NCI-H2171 (cell line): ENCODE measurements at regions not wholly inside any gene's neighbourhood (a gene's known extent, or its start where the extent isn't known, plus 50 kb on each side); places are given as distances from the start of the nearest gene placed in this dataset.
"Not testable (repeated sequence)": the region's sequence is repeated elsewhere in the genome, so short reads cannot be mapped to it uniquely, and the experiment has no call there.

Experiments used
- DNase-seq: peaks from one replicate; lab custom pipeline; 2025; lab: John Stamatoyannopoulos, UW

GRCh38 chr3:177626045-177626444, 428.8 kb upstream of the TBL1XR1 start:
- no peak for DNase-seq

GRCh38 chr3:177628095-177628719, 430.9 kb upstream of the TBL1XR1 start:
- not testable (repeated sequence) for DNase-seq

GRCh38 chr3:177629276-177629675, 432.0 kb upstream of the TBL1XR1 start:
- DNase-seq: no peak

- DNase-seq: no peak
Measured at GRCh38 chr3:177633671-177634207, 436.5 kb upstream of the TBL1XR1 start.

- not testable (repeated sequence) for DNase-seq
Measured at GRCh38 chr3:177635601-177636106, 438.4 kb upstream of the TBL1XR1 start.

- DNase-seq: no peak
Measured at GRCh38 chr3:177640319-177640965, 443.2 kb upstream of the TBL1XR1 start.

GRCh38 chr3:177641206-177641605, 443.9 kb upstream of the TBL1XR1 start:
- DNase-seq: no peak

GRCh38 chr3:177642042-177642803, 444.9 kb upstream of the TBL1XR1 start:
- no peak for DNase-seq

GRCh38 chr3:177642804-177643125, 445.5 kb upstream of the TBL1XR1 start:
- no peak for DNase-seq

- no peak for DNase-seq
Measured at GRCh38 chr3:177646749-177647148, 449.5 kb upstream of the TBL1XR1 start.

- DNase-seq: no peak
Measured at GRCh38 chr3:177647341-177647740, 450.1 kb upstream of the TBL1XR1 start.

GRCh38 chr3:177647876-177648275, 450.6 kb upstream of the TBL1XR1 start:
- DNase-seq: no peak

GRCh38 chr3:177652556-177653291, 455.4 kb upstream of the TBL1XR1 start:
- no peak for DNase-seq

GRCh38 chr3:177657243-177657642, 460.0 kb upstream of the TBL1XR1 start:
- no peak for DNase-seq

GRCh38 chr3:177658354-177658753, 461.1 kb upstream of the TBL1XR1 start:
- no peak for DNase-seq

- not testable (repeated sequence) for DNase-seq
Measured at GRCh38 chr3:177664380-177665103, 467.3 kb upstream of the TBL1XR1 start.

- DNase-seq: no peak
Measured at GRCh38 chr3:177665122-177665808, 468.0 kb upstream of the TBL1XR1 start.

- no peak for DNase-seq
Measured at GRCh38 chr3:177672252-177672911, 475.1 kb upstream of the TBL1XR1 start.

GRCh38 chr3:177673112-177673914, 476.0 kb upstream of the TBL1XR1 start:
- no peak for DNase-seq
